ENCODE measurements at regions not wholly inside any gene's neighbourhood (a gene's known extent, or its start where the extent isn't known, plus 50 kb on each side); places are given as distances from the start of the nearest gene placed in this dataset.

DNA sequence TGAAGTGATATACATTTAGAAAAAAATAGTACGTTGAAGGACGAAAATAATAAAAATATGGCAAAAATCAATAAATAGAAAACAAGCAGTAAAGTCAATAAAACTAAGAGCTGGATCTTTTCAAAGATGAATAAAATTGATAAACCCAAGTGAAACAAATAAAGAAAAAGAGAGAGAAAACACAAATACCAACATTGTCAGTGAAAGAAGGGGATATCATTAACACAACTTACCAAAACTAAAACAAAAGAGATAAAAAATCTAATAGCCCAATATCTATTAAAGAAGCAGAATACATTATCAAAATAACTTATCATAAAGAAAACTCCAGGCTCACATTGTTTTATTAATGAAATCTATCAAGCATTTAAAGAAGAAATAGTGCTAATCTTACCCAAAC is 675.1 kb downstream of the UQCRFS1 start:
- no peak for TF ChIP-seq POLR2A (IDR thresholded peaks at IDR 0.05)
- TF ChIP-seq, protein P1, sequence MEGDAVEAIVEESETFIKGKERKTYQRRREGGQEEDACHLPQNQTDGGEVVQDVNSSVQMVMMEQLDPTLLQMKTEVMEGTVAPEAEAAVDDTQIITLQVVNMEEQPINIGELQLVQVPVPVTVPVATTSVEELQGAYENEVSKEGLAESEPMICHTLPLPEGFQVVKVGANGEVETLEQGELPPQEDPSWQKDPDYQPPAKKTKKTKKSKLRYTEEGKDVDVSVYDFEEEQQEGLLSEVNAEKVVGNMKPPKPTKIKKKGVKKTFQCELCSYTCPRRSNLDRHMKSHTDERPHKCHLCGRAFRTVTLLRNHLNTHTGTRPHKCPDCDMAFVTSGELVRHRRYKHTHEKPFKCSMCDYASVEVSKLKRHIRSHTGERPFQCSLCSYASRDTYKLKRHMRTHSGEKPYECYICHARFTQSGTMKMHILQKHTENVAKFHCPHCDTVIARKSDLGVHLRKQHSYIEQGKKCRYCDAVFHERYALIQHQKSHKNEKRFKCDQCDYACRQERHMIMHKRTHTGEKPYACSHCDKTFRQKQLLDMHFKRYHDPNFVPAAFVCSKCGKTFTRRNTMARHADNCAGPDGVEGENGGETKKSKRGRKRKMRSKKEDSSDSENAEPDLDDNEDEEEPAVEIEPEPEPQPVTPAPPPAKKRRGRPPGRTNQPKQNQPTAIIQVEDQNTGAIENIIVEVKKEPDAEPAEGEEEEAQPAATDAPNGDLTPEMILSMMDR (IDR thresholded peaks at IDR 0.05) = no peak

All from heart left ventricle (tissue), 13 donors.